NCI-H1105 treated with DMSO at 0.1 percent for 48 hours (cell line): ENCODE measurements at regions not wholly inside any gene's neighbourhood (a gene's known extent, or its start where the extent isn't known, plus 50 kb on each side); places are given as distances from the start of the nearest gene placed in this dataset.
A peak's percentile ranks its signal among the peaks of the same experiment; 100 is the strongest.
"Not testable (repeated sequence)": the region's sequence is repeated elsewhere in the genome, so short reads cannot be mapped to it uniquely, and the experiment has no call there.

Source experiments
- DNase-seq: peaks from one replicate; lab custom pipeline; 2025; lab: John Stamatoyannopoulos, UW

GRCh38 chr14:53743371-53743770 is 213.3 kb downstream of the BMP4 start:
- DNase-seq, result no peak

- DNase-seq, result no peak
These were observed 214.4 kb downstream of the BMP4 start for GRCh38 chr14:53742233-53742620.

GRCh38 chr14:53741479-53742232 is 215.0 kb downstream of the BMP4 start:
- DNase-seq, result no peak

- no peak for DNase-seq
These were observed 216.1 kb downstream of the BMP4 start for GRCh38 chr14:53740570-53740969.

- no peak for DNase-seq
These were observed 220.7 kb downstream of the BMP4 start for GRCh38 chr14:53735916-53736315.

GRCh38 chr14:53723221-53723620 is 233.4 kb downstream of the BMP4 start:
- no peak for DNase-seq

GRCh38 chr14:53719536-53719935 is 237.1 kb downstream of the BMP4 start:
- DNase-seq, result peak; percentile 28

GRCh38 chr14:53716578-53716977 is 240.0 kb downstream of the BMP4 start:
- no peak for DNase-seq

- DNase-seq, result no peak
These were observed 241.4 kb downstream of the BMP4 start for GRCh38 chr14:53715193-53715721.

GRCh38 chr14:53714495-53715192 is 242.0 kb downstream of the BMP4 start:
- no peak for DNase-seq

GRCh38 chr14:53712901-53713300 is 243.7 kb downstream of the BMP4 start:
- not testable (repeated sequence) for DNase-seq

GRCh38 chr14:53711205-53711604 is 245.4 kb downstream of the BMP4 start:
- no peak for DNase-seq

- DNase-seq, result no peak
These were observed 246.0 kb downstream of the BMP4 start for GRCh38 chr14:53710615-53711014.

- no peak for DNase-seq
These were observed 247.2 kb downstream of the BMP4 start for GRCh38 chr14:53709381-53709780.

GRCh38 chr14:53703457-53703856 is 253.2 kb downstream of the BMP4 start:
- DNase-seq, result no peak

- no peak for DNase-seq
These were observed 255.3 kb downstream of the BMP4 start for GRCh38 chr14:53701108-53701875.

GRCh38 chr14:53696217-53696965 is 260.2 kb downstream of the BMP4 start:
- DNase-seq, result no peak

GRCh38 chr14:53695692-53696214 is 260.9 kb downstream of the BMP4 start:
- no peak for DNase-seq

- DNase-seq, result peak; percentile 9
These were observed 263.7 kb downstream of the BMP4 start for GRCh38 chr14:53692885-53693284.

GRCh38 chr14:53692451-53692850 is 264.2 kb downstream of the BMP4 start:
- no peak for DNase-seq

- peak; percentile 94 for DNase-seq
These were observed 273.4 kb downstream of the BMP4 start for GRCh38 chr14:53683229-53683628.

- DNase-seq, result no peak
These were observed 284.1 kb downstream of the BMP4 start for GRCh38 chr14:53672526-53672925.
